ENCODE measurements at regions not wholly inside any gene's neighbourhood (a gene's known extent, or its start where the extent isn't known, plus 50 kb on each side); places are given as distances from the start of the nearest gene placed in this dataset.

DNA sequence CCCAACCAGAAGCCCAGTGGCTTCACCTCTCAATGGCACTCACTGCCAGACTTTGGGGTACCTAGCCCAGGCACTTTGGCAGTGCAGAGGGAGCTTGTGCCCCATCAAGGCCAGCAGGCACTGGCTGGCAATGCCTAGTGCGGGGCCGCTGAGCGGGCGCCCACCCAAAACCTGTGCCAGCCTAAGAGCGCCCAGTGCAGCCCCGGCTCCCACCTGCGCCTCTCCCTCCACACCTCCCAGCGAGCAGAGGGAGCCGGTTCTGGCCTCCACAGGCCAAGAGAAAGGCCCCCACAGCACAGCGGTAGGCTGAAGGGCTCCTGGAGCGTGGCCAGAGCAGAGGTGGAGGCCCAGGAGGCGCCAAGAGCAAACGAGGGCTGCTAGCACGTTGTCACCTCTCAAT lies 930.8 kb downstream of the IPMK start:
- ChIA-PET CTCF (interaction anchor here (1.2 to 9.4 kb wide), 2 partner anchors 19 to 319 kb away, joined by 4 to 109 read pairs; no protein-coding TSS in a partner anchor), RAD21 (ENCODE audit: unreplicated experiment) (no interaction called here), SMC1A (ENCODE audit: uncharacterized antibody, unreplicated experiment) (no interaction called here), POLR2A (no interaction called here)
- WGBS (ENCODE audit: insufficient coverage, insufficient replicate concordance, low lambda C conversion rate, missing lambda C conversion rate): 45% methylated on average over 14 of the region's 14 CpGs
- H3K9ac ChIP-seq (ENCODE audit: control insufficient read depth, insufficient read depth, low read length): no peak overlapping the region
- in situ Hi-C loops (cut with MboI) (no loop called here), intact Hi-C loops (cut with micrococcal nuclease; ENCODE audit: unreplicated experiment) (loop anchor here (5.0 kb wide), 2 partner anchors 255 to 815 kb away; no protein-coding TSS in a partner anchor)
- ATAC-seq (no peak), DNase-seq (ENCODE audit: low read depth, low spot score) (no peak), FAIRE-seq (no peak)
- no peak overlapping the region for H2AFZ ChIP-seq (ENCODE audit: control insufficient read depth, low read depth, low read length)
- no peaks in the 10 kb centered on the region for H3K4me1 ChIP-seq (ENCODE audit: control insufficient read depth, insufficient read depth, low read length)
- no peak overlapping the region for H3K27ac ChIP-seq (ENCODE audit: control insufficient read depth, insufficient read depth)
- H3K27me3 ChIP-seq (replicated peaks in 1 of 2; ENCODE audit: control insufficient read depth in 2 of 2, insufficient read depth in 2 of 2, low read length in 1 of 2): no peaks in the 10 kb centered on the region
- no peak overlapping the region for H3K4me2 ChIP-seq (ENCODE audit: control insufficient read depth, insufficient read depth)
- no peaks in the 10 kb centered on the region for H3K36me3 ChIP-seq (ENCODE audit: control insufficient read depth in 2 of 2, insufficient read depth in 2 of 2, low read length in 1 of 2)
- H3K4me3 ChIP-seq: no peak overlapping the region
- H3K79me2 ChIP-seq (ENCODE audit: control insufficient read depth, insufficient read depth, low read length): no peaks in the 10 kb centered on the region
- no peaks in the 10 kb centered on the region for H4K20me1 ChIP-seq (ENCODE audit: control insufficient read depth, insufficient read depth)
- TF ChIP-seq WRNIP1 (IDR thresholded peaks at IDR 0.05; ENCODE audit: borderline replicate concordance, low read depth, low read length) (no peak), IRF4 (IDR thresholded peaks at IDR 0.05; ENCODE audit: low read depth, low read length) (no peak), NFXL1 (IDR thresholded peaks at IDR 0.05; ENCODE audit: borderline replicate concordance) (no peak), NR2C2 (IDR thresholded peaks at IDR 0.05; ENCODE audit: borderline replicate concordance, control insufficient read depth, insufficient read length, low read depth) (no peak), MEF2A (IDR thresholded peaks at IDR 0.05; ENCODE audit: insufficient read depth, low read depth, low read length) (no peak), JUND (IDR thresholded peaks at IDR 0.05; ENCODE audit: low read depth, low read length) (no peak), POU2F2 (IDR thresholded peaks at IDR 0.05; ENCODE audit: borderline replicate concordance, low read depth, low read length) (no peak), EP300 (IDR thresholded peaks at IDR 0.05; ENCODE audit: borderline replicate concordance in 1 of 2, control insufficient read depth in 1 of 2, low read depth in 2 of 2, low read length in 2 of 2) (no peak), BRCA1 (IDR thresholded peaks at IDR 0.05; ENCODE audit: low read depth, low read length) (no peak)
- TF ChIP-seq, protein P1, sequence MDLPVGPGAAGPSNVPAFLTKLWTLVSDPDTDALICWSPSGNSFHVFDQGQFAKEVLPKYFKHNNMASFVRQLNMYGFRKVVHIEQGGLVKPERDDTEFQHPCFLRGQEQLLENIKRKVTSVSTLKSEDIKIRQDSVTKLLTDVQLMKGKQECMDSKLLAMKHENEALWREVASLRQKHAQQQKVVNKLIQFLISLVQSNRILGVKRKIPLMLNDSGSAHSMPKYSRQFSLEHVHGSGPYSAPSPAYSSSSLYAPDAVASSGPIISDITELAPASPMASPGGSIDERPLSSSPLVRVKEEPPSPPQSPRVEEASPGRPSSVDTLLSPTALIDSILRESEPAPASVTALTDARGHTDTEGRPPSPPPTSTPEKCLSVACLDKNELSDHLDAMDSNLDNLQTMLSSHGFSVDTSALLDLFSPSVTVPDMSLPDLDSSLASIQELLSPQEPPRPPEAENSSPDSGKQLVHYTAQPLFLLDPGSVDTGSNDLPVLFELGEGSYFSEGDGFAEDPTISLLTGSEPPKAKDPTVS (IDR thresholded peaks at IDR 0.05; ENCODE audit: low read depth, low read length): no peak
- no TSS peak for BruUV-seq (replicated peaks)
- no peaks in the 10 kb centered on the region for H3K9me3 ChIP-seq (replicated peaks; ENCODE audit: control insufficient read depth, insufficient read depth, low read length)

All from GM12878 (cell line).